HEK293 (cell line): ENCODE measurements at regions not wholly inside any gene's neighbourhood (a gene's known extent, or its start where the extent isn't known, plus 50 kb on each side); places are given as distances from the start of the nearest gene placed in this dataset.
"Not testable (repeated sequence)": the region's sequence is repeated elsewhere in the genome, so short reads cannot be mapped to it uniquely, and the experiment has no call there.

Experiments used
- CTCF ChIA-PET: fragments of 350-600 bp; formaldehyde crosslinking; extraction: SDS; loops from one replicate; lab custom pipeline; 2021; ENCODE audit warnings: antibody characterized with exemption; lab: Yijun Ruan, JAX
- POLR2A ChIA-PET: fragments of 300-600 bp; formaldehyde crosslinking; extraction: SDS; loops from one replicate; lab custom pipeline; 2020; ENCODE audit warnings: antibody characterized with exemption, inconsistent platforms; lab: Yijun Ruan, JAX
- H3K27ac ChIP-seq: fragments of 200-500 bp; sonication (Bioruptor generic); 2 replicates; pipeline ENCODE4 v1.5.1; 2014; ENCODE audit warnings: low read depth, low read length, control low read depth, inconsistent platforms; ENCODE audit errors: extremely low read depth
- H3K36me3 ChIP-seq, 2 experiments: fragments of 200-500 bp in 1 of 2; sonication (Bioruptor generic) in 1 of 2; 1 replicate in 1 of 2; 2 replicates in 1 of 2; pipeline ENCODE4 v1.5.1; 2014 to 2017; ENCODE audit warnings: inconsistent platforms in 2 of 2, low read length in 2 of 2; ENCODE audit not compliant: control insufficient read depth in 2 of 2, insufficient read depth in 1 of 2
- H3K4me1 ChIP-seq: fragments of 200-500 bp; sonication (Bioruptor generic); 2 replicates; pipeline ENCODE4 v1.5.1; 2014; ENCODE audit warnings: mild to moderate bottlenecking, low read length, inconsistent platforms; ENCODE audit not compliant: control insufficient read depth, insufficient read depth
- H3K4me3 ChIP-seq: 2 replicates; pipeline ENCODE4 v1.5.1; 2011; ENCODE audit warnings: low read depth, mild to moderate bottlenecking, control low read depth, low read length, moderate library complexity
- H3K9me3 ChIP-seq: fragments of 200-500 bp; sonication (Bioruptor generic); 2 replicates; pipeline ENCODE4 v1.5.1; 2014; ENCODE audit warnings: low read depth, low read length, inconsistent platforms; ENCODE audit not compliant: control insufficient read depth, insufficient read depth
- HOXD13 ChIP-seq: sonication (generic); formaldehyde crosslinking; IDR thresholded peaks from 2 replicates; pipeline ENCODE4 v1.8.0; 2022; ENCODE audit warnings: missing genetic modification reagents, borderline replicate concordance
- KLF7 ChIP-seq: fragments of 450-650 bp; formaldehyde crosslinking; IDR thresholded peaks from 2 replicates; pipeline ENCODE4 v1.5.1; 2016; ENCODE audit warnings: missing biosample characterization, missing genetic modification characterization, borderline replicate concordance
- OVOL3 ChIP-seq: fragments of 450-650 bp; formaldehyde crosslinking; IDR thresholded peaks from 2 replicates; pipeline ENCODE4 v1.5.1; 2016; ENCODE audit warnings: missing biosample characterization, missing genetic modification characterization
- ZBTB1 ChIP-seq: fragments of 450-650 bp; formaldehyde crosslinking; IDR thresholded peaks from 2 replicates; pipeline ENCODE4 v1.5.1; 2016; ENCODE audit warnings: missing biosample characterization, missing genetic modification characterization
- ZBTB21 ChIP-seq: fragments of 450-650 bp; formaldehyde crosslinking; IDR thresholded peaks from 2 replicates; pipeline ENCODE4 v1.5.1; 2017; ENCODE audit warnings: missing biosample characterization, missing genetic modification characterization
- ZFP3 ChIP-seq: fragments of 450-650 bp; formaldehyde crosslinking; IDR thresholded peaks from 2 replicates; pipeline ENCODE4 v1.5.1; 2016; ENCODE audit warnings: low read depth, missing biosample characterization, missing genetic modification characterization
- ZFP69B ChIP-seq: fragments of 450-650 bp; formaldehyde crosslinking; IDR thresholded peaks from 2 replicates; pipeline ENCODE4 v1.5.1; 2016; ENCODE audit warnings: missing biosample characterization, missing genetic modification characterization
- ZNF146 ChIP-seq: fragments of 450-650 bp; formaldehyde crosslinking; IDR thresholded peaks from 2 replicates; pipeline ENCODE4 v1.5.1; 2016; ENCODE audit warnings: missing biosample characterization, missing genetic modification characterization
- ZNF169 ChIP-seq: fragments of 450-650 bp; formaldehyde crosslinking; IDR thresholded peaks from 2 replicates; pipeline ENCODE4 v1.5.1; 2016; ENCODE audit warnings: missing biosample characterization, missing genetic modification characterization
- ZNF2 ChIP-seq: fragments of 450-650 bp; formaldehyde crosslinking; IDR thresholded peaks from 2 replicates; pipeline ENCODE4 v1.5.1; 2016; ENCODE audit warnings: missing biosample characterization, missing genetic modification characterization
- ZNF324 ChIP-seq: fragments of 450-650 bp; formaldehyde crosslinking; IDR thresholded peaks from 2 replicates; pipeline ENCODE4 v1.5.1; 2016; ENCODE audit warnings: missing biosample characterization, missing genetic modification characterization
- ZNF48 ChIP-seq: fragments of 450-650 bp; formaldehyde crosslinking; IDR thresholded peaks from 2 replicates; pipeline ENCODE4 v1.5.1; 2016; ENCODE audit warnings: missing biosample characterization, missing genetic modification characterization
- ZNF521 ChIP-seq: fragments of 450-650 bp; formaldehyde crosslinking; IDR thresholded peaks from 2 replicates; pipeline ENCODE4 v1.5.1; 2017; ENCODE audit warnings: missing biosample characterization, mild to moderate bottlenecking, missing genetic modification characterization
- ZNF585B ChIP-seq: fragments of 450-650 bp; formaldehyde crosslinking; IDR thresholded peaks from 2 replicates; pipeline ENCODE4 v1.5.1; 2016; ENCODE audit warnings: missing biosample characterization, missing genetic modification characterization
- ZNF747 ChIP-seq: fragments of 450-650 bp; formaldehyde crosslinking; IDR thresholded peaks from 2 replicates; pipeline ENCODE4 v1.5.1; 2016; ENCODE audit warnings: missing biosample characterization, missing genetic modification characterization
- ZNF776 ChIP-seq: fragments of 450-650 bp; formaldehyde crosslinking; IDR thresholded peaks from 2 replicates; pipeline ENCODE4 v1.5.0; 2017; ENCODE audit warnings: missing biosample characterization, missing genetic modification characterization, borderline replicate concordance
- TF ChIP-seq, protein P1 (sequence below): fragments of 450-650 bp; formaldehyde crosslinking; IDR thresholded peaks from 2 replicates; pipeline ENCODE4 v1.5.1; 2016; ENCODE audit warnings: missing biosample characterization, missing genetic modification characterization
- TF ChIP-seq, protein P2 (sequence below): fragments of 450-650 bp; formaldehyde crosslinking; IDR thresholded peaks from 2 replicates; pipeline ENCODE4 v1.5.1; 2017; ENCODE audit warnings: missing biosample characterization, missing genetic modification characterization
- TF ChIP-seq, protein P3 (sequence below): fragments of 450-650 bp; formaldehyde crosslinking; IDR thresholded peaks from 2 replicates; pipeline ENCODE4 v1.5.1; 2016; ENCODE audit warnings: missing biosample characterization, missing genetic modification characterization

DNA sequence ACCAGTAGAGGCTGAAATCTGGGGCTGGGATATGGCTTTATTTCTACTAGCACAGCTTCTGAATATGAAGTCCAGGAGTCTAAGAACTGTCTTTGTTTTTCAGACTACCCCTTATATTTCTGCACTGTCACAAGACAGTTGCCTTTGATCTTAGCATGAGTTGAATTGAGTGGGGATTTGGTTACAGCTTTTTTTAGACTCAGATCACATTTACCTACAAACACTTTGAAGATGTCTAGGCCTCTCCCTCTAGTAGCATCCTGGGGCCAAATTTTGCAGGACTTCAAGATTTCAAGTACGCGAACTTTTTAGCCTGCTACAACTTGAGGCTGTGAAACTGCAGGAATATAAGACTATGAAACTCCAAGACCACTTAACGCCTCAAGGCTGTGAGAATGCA is 240.2 kb downstream of the NEBL start:
- TF ChIP-seq ZNF521 (tag by site-specific recombination) (no peak), ZNF169 (tag by site-specific recombination) (no peak), ZNF48 (tag by site-specific recombination) (no peak), OVOL3 (tag by site-specific recombination) (no peak), ZFP3 (tag by site-specific recombination) (no peak), KLF7 (no peak), ZBTB1 (no peak), ZFP69B (tag by site-specific recombination) (no peak), HOXD13 (no peak), ZNF776 (tag by site-specific recombination) (no peak), ZNF747 (tag by site-specific recombination) (no peak), ZBTB21 (tag by site-specific recombination) (no peak), ZNF324 (tag by site-specific recombination) (no peak), ZNF585B (tag by site-specific recombination) (no peak), ZNF2 (no peak)
- TF ChIP-seq, protein P1, sequence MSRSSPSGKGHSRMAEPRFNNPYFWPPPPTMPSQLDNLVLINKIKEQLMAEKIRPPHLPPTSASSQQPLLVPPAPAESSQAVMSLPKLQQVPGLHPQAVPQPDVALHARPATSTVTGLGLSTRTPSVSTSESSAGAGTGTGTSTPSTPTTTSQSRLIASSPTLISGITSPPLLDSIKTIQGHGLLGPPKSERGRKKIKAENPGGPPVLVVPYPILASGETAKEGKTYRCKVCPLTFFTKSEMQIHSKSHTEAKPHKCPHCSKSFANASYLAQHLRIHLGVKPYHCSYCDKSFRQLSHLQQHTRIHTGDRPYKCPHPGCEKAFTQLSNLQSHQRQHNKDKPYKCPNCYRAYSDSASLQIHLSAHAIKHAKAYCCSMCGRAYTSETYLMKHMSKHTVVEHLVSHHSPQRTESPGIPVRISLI, result no peak
- TF ChIP-seq, protein P2, sequence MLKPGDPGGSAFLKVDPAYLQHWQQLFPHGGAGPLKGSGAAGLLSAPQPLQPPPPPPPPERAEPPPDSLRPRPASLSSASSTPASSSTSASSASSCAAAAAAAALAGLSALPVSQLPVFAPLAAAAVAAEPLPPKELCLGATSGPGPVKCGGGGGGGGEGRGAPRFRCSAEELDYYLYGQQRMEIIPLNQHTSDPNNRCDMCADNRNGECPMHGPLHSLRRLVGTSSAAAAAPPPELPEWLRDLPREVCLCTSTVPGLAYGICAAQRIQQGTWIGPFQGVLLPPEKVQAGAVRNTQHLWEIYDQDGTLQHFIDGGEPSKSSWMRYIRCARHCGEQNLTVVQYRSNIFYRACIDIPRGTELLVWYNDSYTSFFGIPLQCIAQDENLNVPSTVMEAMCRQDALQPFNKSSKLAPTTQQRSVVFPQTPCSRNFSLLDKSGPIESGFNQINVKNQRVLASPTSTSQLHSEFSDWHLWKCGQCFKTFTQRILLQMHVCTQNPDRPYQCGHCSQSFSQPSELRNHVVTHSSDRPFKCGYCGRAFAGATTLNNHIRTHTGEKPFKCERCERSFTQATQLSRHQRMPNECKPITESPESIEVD (tag by site-specific recombination), result no peak
- ChIA-PET POLR2A (no interaction called here), CTCF (no interaction called here)

DNA sequence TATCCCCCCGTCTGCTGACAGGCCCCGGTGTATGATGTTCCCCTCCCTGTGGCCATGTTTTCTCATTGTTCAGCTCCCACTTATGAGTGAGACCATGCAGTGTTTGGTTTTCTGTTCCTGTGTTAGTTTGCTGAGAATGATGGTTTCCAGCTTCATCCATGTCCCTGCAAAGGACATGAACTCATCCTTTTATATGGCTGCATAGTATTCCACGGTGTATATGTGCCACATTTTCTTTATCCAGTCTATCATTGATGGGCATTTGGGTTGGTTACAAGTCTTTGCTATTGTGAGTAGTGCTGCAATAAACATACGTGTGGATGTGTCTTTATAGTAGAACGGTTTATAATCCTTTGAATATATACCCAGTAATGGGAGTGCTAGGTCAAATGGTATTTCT is 244.7 kb downstream of the NEBL start:
- H3K9me3 ChIP-seq, H3K4me3 ChIP-seq, H3K36me3 ChIP-seq, CTCF ChIA-PET, H3K4me1 ChIP-seq, H3K27ac ChIP-seq, POLR2A ChIA-PET: not testable (repeated sequence)
- TF ChIP-seq ZNF146, result peak; percentile 62; the same call in 1 of the 2 replicates
- TF ChIP-seq, protein P3, sequence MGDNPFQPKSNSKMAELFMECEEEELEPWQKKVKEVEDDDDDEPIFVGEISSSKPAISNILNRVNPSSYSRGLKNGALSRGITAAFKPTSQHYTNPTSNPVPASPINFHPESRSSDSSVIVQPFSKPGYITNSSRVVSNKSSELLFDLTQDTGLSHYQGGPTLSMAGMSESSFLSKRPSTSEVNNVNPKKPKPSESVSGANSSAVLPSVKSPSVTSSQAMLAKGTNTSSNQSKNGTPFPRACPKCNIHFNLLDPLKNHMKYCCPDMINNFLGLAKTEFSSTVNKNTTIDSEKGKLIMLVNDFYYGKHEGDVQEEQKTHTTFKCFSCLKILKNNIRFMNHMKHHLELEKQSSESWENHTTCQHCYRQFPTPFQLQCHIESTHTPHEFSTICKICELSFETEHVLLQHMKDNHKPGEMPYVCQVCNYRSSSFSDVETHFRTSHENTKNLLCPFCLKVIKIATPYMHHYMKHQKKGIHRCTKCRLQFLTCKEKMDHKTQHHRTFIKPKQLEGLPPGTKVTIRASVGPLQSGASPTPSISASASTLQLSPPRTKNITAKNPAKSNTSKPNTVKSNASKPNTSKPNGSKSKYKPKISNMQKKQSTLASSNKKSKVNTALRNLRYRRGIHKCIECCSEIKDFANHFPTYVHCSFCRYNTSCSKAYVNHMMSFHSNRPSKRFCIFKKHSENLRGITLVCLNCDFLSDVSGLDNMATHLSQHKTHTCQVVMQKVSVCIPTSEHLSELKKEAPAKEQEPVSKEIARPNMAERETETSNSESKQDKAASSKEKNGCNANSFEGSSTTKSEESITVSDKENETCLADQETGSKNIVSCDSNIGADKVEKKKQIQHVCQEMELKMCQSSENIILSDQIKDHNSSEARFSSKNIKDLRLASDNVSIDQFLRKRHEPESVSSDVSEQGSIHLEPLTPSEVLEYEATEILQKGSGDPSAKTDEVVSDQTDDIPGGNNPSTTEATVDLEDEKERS (tag by site-specific recombination), result 0 out of 2 replicates have a peak, but pooled peaks have one; percentile 52

More for the DNA sequence above, 240.2 kb downstream of the NEBL start:
- H3K27ac ChIP-seq, result no peak overlapping the region
- H3K36me3 ChIP-seq, result no peaks in the 10 kb centered on the region
- H3K9me3 ChIP-seq, result no peaks in the 10 kb centered on the region
- no peak overlapping the region for H3K4me3 ChIP-seq
- no peaks in the 10 kb centered on the region for H3K4me1 ChIP-seq
